NCI-H460 (cell line): ENCODE measurements at regions not wholly inside any gene's neighbourhood (a gene's known extent, or its start where the extent isn't known, plus 50 kb on each side); places are given as distances from the start of the nearest gene placed in this dataset.

Experiments
- DNase-seq: peaks from one replicate; pipeline ENCODE4 v3.0.0-alpha.2; 2016; ENCODE audit warnings: low read depth; ENCODE audit errors: extremely low read depth
- small RNA-seq, 2 experiments: library from RNA; depleted of rRNA; stranded (forward); fragments of <200 nt; gene quantifications; one replicate each; pipeline ENCODE3, GENCODE V24; 2014

DNA sequence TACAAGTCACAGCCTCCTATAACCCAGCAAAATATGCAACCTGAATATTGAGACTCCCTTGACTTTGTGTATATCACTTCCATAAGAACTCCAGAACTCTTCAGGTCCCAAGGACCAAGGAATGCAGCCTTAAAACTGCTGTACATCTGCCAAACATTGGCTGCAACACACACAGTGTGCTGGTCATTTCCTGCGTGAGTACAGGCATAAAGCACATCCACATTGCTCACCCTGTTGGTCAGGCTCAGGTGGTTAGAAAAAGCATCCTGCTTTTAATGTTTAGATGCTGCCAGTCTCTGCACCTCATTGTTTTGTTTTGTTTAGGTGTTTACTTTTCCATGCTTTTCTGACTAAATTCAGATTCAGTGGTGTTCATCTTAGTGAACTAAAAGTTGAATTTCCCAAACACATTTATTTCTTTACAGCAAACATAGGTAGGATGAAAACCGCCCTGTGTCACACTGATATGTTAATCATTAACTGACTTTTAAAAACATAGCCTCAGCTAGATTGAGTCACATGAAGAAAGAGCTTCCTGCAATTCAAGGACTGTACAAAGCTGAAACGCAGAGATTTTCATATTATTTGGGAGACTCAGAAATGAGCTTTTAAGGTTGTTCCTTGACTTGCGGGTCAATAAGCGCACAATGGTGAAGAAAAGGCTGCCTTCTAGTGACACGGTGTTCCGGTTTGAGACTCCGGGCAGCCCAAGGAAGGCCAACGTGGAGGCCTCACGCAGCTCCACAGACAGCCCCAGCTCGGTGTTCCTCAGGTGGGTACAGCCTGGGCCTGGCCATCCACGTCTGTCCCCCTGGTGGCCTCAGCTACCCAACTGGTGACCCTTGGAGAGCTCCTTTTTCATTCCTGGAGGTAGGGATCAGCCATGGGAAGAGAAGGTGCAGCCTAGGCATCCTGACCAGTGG is 52.2 kb upstream of the GRAMD2B start:
- no peak for DNase-seq

DNA sequence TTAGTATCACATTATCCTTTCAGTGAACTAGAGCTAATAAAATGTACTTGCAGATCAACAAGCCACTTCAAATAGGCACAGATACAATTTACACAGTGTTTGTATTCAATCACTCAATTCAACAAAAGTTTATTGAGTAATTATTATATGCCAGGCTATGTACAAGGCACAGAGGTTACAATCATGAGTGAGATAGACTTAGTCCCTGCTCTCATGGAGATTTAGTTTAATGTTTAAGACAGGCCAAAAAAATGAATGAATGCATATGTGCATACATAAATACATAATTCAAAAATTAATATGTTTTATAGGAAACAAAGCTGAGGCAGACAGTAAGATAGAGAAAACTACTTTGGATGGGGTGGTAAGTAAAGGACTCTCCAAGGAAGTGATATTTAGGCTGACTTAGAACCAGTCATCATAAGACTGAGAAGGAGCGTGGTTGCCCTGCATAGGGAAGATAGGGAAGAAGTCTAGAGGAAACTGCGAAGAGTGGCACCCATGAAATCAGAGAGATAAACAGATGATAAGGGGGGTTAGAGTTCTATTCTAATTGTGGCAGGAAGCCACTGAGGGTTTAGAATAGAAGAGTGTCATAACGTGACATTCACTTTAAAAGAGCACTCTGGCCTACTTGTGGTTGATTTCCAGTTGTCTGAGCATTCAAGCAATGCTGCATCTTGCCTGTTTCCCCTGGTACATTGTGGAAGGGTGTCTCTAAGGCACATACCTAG is 49.7 kb upstream of the GRAMD2B start:
- no peak for DNase-seq

Small RNA genes lying in the stretch of these regions (small RNA-seq; reads per million reads assigned to genes)
- gene HMGB1P22 (0 reads per million in 2 experiments), gene RN7SKP117 (0 reads per million in 2 experiments)
